ENCODE measurements at regions not wholly inside any gene's neighbourhood (a gene's known extent, or its start where the extent isn't known, plus 50 kb on each side); places are given as distances from the start of the nearest gene placed in this dataset.

DNA sequence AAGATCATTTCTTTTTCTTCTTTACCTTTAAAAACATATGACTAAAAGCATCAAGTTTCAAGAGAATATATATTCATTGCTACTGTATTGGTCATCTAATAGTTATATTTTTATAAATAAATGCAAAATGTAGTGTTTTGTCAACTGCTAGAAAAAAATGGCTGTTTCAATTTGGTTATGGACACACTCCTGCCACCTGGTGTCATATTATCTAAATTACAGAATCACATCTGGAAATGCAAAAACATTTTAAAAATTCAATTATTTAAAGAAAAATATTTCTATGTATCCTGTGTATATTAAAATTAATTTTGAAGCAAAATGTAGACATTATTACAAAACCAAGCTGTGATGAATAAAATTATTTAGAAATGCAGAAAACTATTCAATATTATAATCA is 329.4 kb upstream of the PCDH18 start:
- ChIA-PET POLR2A (no interaction called here), CTCF (interaction anchor here (0.6 to 3.0 kb wide), 4 partner anchors 42 to 757 kb away, joined by 3 to 17 read pairs (median 4); no protein-coding TSS in a partner anchor)
- Histone ChIP-seq H2AFZ (ENCODE audit: low read depth) (no peak overlapping the region), H3K4me2 (no peak overlapping the region), H3K9ac (no peak overlapping the region), H3K9me2 (no peaks in the 10 kb centered on the region), H3K36me3 (replicated peaks in 1 of 2; ENCODE audit: control insufficient read depth in 1 of 2, insufficient read depth in 2 of 2, low read length in 1 of 2) (no peaks in the 10 kb centered on the region), H3K27ac (ENCODE audit: low read depth in 2 of 2, low read length in 1 of 2) (no peak overlapping the region), H3K79me2 (ENCODE audit: insufficient read depth) (no peaks in the 10 kb centered on the region), H3F3A (replicated peaks; ENCODE audit: insufficient read depth) (no peaks in the 10 kb centered on the region), H4K20me1 (ENCODE audit: insufficient read depth) (no peaks in the 10 kb centered on the region), H3K4me3 (ENCODE audit: low read depth in 2 of 2, low read length in 1 of 2) (no peak overlapping the region), H3K27me3 (ENCODE audit: insufficient read depth) (no peaks in the 10 kb centered on the region), H3K9me3 (no peaks in the 10 kb centered on the region), H3K4me1 (ENCODE audit: control insufficient read depth in 1 of 2, insufficient read depth in 2 of 2, low read depth in 1 of 2, low read length in 1 of 2) (no peaks in the 10 kb centered on the region; a peak in 1 of 4 replicates)
- TF ChIP-seq RAD21 (IDR thresholded peaks at IDR 0.05; ENCODE audit: low read length) = peak; percentile 74
- TF ChIP-seq, protein P1, sequence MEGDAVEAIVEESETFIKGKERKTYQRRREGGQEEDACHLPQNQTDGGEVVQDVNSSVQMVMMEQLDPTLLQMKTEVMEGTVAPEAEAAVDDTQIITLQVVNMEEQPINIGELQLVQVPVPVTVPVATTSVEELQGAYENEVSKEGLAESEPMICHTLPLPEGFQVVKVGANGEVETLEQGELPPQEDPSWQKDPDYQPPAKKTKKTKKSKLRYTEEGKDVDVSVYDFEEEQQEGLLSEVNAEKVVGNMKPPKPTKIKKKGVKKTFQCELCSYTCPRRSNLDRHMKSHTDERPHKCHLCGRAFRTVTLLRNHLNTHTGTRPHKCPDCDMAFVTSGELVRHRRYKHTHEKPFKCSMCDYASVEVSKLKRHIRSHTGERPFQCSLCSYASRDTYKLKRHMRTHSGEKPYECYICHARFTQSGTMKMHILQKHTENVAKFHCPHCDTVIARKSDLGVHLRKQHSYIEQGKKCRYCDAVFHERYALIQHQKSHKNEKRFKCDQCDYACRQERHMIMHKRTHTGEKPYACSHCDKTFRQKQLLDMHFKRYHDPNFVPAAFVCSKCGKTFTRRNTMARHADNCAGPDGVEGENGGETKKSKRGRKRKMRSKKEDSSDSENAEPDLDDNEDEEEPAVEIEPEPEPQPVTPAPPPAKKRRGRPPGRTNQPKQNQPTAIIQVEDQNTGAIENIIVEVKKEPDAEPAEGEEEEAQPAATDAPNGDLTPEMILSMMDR (IDR thresholded peaks at IDR 0.05) = peak; percentile 59
- TF ChIP-seq TEAD4 (IDR thresholded peaks at IDR 0.05; ENCODE audit: borderline replicate concordance, insufficient read depth) = no peak
- TF ChIP-seq SMC3 (IDR thresholded peaks at IDR 0.05; ENCODE audit: low read depth, low read length) = peak; percentile 44
- DNase-seq = peak; percentile 20

DNA sequence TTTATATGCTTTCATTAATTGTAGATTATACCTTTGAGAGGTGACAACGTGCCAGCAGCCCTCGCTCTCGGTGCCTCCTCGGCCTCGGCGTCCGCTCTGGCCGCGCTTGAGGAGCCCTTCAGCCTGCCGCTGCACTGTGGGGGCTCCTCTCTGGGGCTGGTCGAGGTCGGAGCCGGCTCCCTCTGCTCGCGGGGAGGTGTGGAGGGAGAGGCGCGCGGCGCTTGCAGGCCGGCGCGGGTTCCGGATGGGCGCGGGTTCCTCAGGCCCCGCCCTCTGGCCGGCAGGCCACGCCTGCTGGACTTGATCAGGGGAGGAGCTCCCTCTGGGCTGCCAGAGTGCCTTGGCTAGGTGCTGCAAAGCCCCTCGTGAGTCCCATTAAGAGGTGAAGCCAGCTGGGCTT is 321.1 kb upstream of the PCDH18 start:
- H4K20me1 ChIP-seq (ENCODE audit: insufficient read depth) = no peaks in the 10 kb centered on the region
- TF ChIP-seq MAX (IDR thresholded peaks at IDR 0.05; ENCODE audit: low read depth) (no peak), GABPA (IDR thresholded peaks at IDR 0.05; ENCODE audit: low read depth) (no peak), JUND (IDR thresholded peaks at IDR 0.05) (no peak), FOSL2 (IDR thresholded peaks at IDR 0.05; ENCODE audit: borderline replicate concordance, low read depth) (no peak), TEAD4 (IDR thresholded peaks at IDR 0.05; ENCODE audit: borderline replicate concordance, insufficient read depth) (no peak)
- TF ChIP-seq, protein P2, sequence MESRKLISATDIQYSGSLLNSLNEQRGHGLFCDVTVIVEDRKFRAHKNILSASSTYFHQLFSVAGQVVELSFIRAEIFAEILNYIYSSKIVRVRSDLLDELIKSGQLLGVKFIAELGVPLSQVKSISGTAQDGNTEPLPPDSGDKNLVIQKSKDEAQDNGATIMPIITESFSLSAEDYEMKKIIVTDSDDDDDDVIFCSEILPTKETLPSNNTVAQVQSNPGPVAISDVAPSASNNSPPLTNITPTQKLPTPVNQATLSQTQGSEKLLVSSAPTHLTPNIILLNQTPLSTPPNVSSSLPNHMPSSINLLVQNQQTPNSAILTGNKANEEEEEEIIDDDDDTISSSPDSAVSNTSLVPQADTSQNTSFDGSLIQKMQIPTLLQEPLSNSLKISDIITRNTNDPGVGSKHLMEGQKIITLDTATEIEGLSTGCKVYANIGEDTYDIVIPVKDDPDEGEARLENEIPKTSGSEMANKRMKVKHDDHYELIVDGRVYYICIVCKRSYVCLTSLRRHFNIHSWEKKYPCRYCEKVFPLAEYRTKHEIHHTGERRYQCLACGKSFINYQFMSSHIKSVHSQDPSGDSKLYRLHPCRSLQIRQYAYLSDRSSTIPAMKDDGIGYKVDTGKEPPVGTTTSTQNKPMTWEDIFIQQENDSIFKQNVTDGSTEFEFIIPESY (IDR thresholded peaks at IDR 0.05; ENCODE audit: borderline replicate concordance, low read depth) = no peak
- H3K4me2 ChIP-seq = no peak overlapping the region
- no peaks in the 10 kb centered on the region for H3K4me1 ChIP-seq (ENCODE audit: control insufficient read depth in 1 of 2, insufficient read depth in 2 of 2, low read depth in 1 of 2, low read length in 1 of 2)
- H3F3A ChIP-seq (replicated peaks; ENCODE audit: insufficient read depth) = no peaks in the 10 kb centered on the region
- no peak for DNase-seq
- H3K9me2 ChIP-seq = no peaks in the 10 kb centered on the region
- H3K27ac ChIP-seq (ENCODE audit: low read depth in 2 of 2, low read length in 1 of 2) = no peak overlapping the region
- H3K36me3 ChIP-seq (replicated peaks in 1 of 2; ENCODE audit: control insufficient read depth in 1 of 2, insufficient read depth in 2 of 2, low read length in 1 of 2) = no peaks in the 10 kb centered on the region
- no peaks in the 10 kb centered on the region for H3K79me2 ChIP-seq (ENCODE audit: insufficient read depth)
- ChIA-PET CTCF (interaction anchor here (0.6 to 2.4 kb wide), 2 partner anchors 13 to 729 kb away, joined by 3 to 7 read pairs; no protein-coding TSS in a partner anchor), POLR2A (no interaction called here)
- WGBS (ENCODE audit: low lambda C conversion rate) = 95% methylated on average over 14 of the region's 29 CpGs
- no peak overlapping the region for H3K4me3 ChIP-seq (ENCODE audit: low read depth in 2 of 2, low read length in 1 of 2)
- H3K27me3 ChIP-seq (ENCODE audit: insufficient read depth) = no peaks in the 10 kb centered on the region
- no peak overlapping the region for H3K9ac ChIP-seq
- peaks cover 14% of the 10 kb centered on the region; the same call in 1 of the 2 replicates for H3K9me3 ChIP-seq
- H2AFZ ChIP-seq (ENCODE audit: low read depth) = no peak overlapping the region
